ENCODE measurements at regions not wholly inside any gene's neighbourhood (a gene's known extent, or its start where the extent isn't known, plus 50 kb on each side); places are given as distances from the start of the nearest gene placed in this dataset.
A peak's percentile ranks its signal among the peaks of the same experiment; 100 is the strongest.
"Not testable (repeated sequence)": the region's sequence is repeated elsewhere in the genome, so short reads cannot be mapped to it uniquely, and the experiment has no call there.

- DNase-seq (ENCODE audit: low spot score) (no peak), FAIRE-seq (no peak)
Observed at GRCh38 chr1:174105086-174105485, 54.2 kb upstream of the RABGAP1L start.

- FAIRE-seq (no peak), DNase-seq (ENCODE audit: low spot score) (no peak)
Observed at GRCh38 chr1:174103766-174104165, 55.6 kb upstream of the RABGAP1L start.

- DNase-seq (ENCODE audit: low spot score); FAIRE-seq: not testable (repeated sequence)
Observed at GRCh38 chr1:174101976-174102375, 57.3 kb upstream of the RABGAP1L start.

GRCh38 chr1:174097426-174097825 is 61.9 kb upstream of the RABGAP1L start:
- no peak for DNase-seq (ENCODE audit: low spot score)
- no peak for FAIRE-seq

- DNase-seq (ENCODE audit: low spot score) = not testable (repeated sequence)
Observed at GRCh38 chr1:174093789-174094188, 65.5 kb upstream of the RABGAP1L start.

GRCh38 chr1:174090471-174090870 is 68.3 kb upstream of the RC3H1 start:
- DNase-seq (ENCODE audit: low spot score) = no peak

More at GRCh38 chr1:174093789-174094188, 65.5 kb upstream of the RABGAP1L start:
- not testable (repeated sequence) for FAIRE-seq

GRCh38 chr1:174080819-174081218 is 58.7 kb upstream of the RC3H1 start:
- DNase-seq (ENCODE audit: low spot score) = no peak
- no peak for FAIRE-seq

More at GRCh38 chr1:174090471-174090870, 68.3 kb upstream of the RC3H1 start:
- FAIRE-seq = no peak

GRCh38 chr1:174079796-174080195 is 57.6 kb upstream of the RC3H1 start:
- no peak for FAIRE-seq
- DNase-seq (ENCODE audit: low spot score) = no peak

GRCh38 chr1:174078916-174079315 is 56.8 kb upstream of the RC3H1 start:
- not testable (repeated sequence) for FAIRE-seq; DNase-seq (ENCODE audit: low spot score)

GRCh38 chr1:174077749-174078490 is 55.8 kb upstream of the RC3H1 start:
- DNase-seq (ENCODE audit: low spot score) = no peak
- no peak for FAIRE-seq

- no peak for FAIRE-seq
- no peak for DNase-seq (ENCODE audit: low spot score)
Observed at GRCh38 chr1:174075245-174075692, 53.1 kb upstream of the RC3H1 start.

GRCh38 chr1:174074757-174075156 is 52.6 kb upstream of the RC3H1 start:
- FAIRE-seq (peak; percentile 71), DNase-seq (ENCODE audit: low spot score) (peak; percentile 40)

- FAIRE-seq (no peak), DNase-seq (ENCODE audit: low spot score) (no peak)
Observed at GRCh38 chr1:174072581-174072980, 50.4 kb upstream of the RC3H1 start.
